HAP-1 (cell line): ENCODE measurements at regions not wholly inside any gene's neighbourhood (a gene's known extent, or its start where the extent isn't known, plus 50 kb on each side); places are given as distances from the start of the nearest gene placed in this dataset.

Experiments
- DNase-seq, 2 experiments: peaks; one replicate each; pipeline ENCODE4 v3.0.0-alpha.2; 2016 to 2020; ENCODE audit warnings: low spot score in 2 of 2
- H3K27me3 ChIP-seq: fragments of 250-450 bp; sonication (Bioruptor Pico); 2 replicates; pipeline ENCODE4 v1.5.1; 2020; ENCODE audit warnings: low read depth, mild to moderate bottlenecking, moderate library complexity
- H3K36me3 ChIP-seq: fragments of 250-450 bp; sonication (Bioruptor Pico); replicated peaks from 2 replicates; pipeline ENCODE4 v1.5.1; 2020; ENCODE audit warnings: mild to moderate bottlenecking
- H3K4me1 ChIP-seq: fragments of 250-450 bp; sonication (Bioruptor Pico); 2 replicates; pipeline ENCODE4 v1.5.1; 2020; ENCODE audit warnings: mild to moderate bottlenecking
- H3K4me3 ChIP-seq: fragments of 250-450 bp; sonication (Bioruptor Pico); 2 replicates; pipeline ENCODE4 v1.5.1; 2020; ENCODE audit warnings: mild to moderate bottlenecking, moderate library complexity
- H3K9me3 ChIP-seq: fragments of 250-450 bp; sonication (Bioruptor Pico); 2 replicates; pipeline ENCODE4 v1.5.1; 2020; ENCODE audit warnings: mild to moderate bottlenecking, moderate library complexity
- in situ Hi-C: fragments of 300-500 bp; cut with MboI; formaldehyde crosslinking; loops from 3 replicates; pipeline ENCODE4 v1.14.3; 2020; ENCODE audit warnings: low sequenced_read_pairs, inconsistent platforms, mixed read lengths

DNA sequence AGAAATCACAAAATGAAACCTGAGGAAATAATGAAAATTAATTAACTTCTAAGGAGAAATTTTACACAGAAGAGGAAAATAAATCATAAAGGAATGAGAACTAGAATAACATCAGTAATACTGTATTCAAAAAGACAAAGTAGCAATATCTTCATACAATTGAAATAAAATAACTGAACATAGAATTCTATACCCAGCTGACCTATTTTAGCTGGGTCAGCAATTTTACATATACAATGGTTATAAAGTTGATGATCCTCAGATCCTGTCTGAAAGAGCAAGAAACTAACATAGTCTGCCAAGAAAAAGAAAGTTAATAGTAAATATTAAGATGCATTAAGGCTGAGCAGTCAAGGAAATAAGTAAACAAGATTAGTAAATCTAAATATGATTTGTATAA is 93.0 kb upstream of the P3H2 start:
- no peak for DNase-seq
- H3K4me3 ChIP-seq, result no peak overlapping the region
- H3K4me1 ChIP-seq, result no peaks in the 10 kb centered on the region
- H3K27me3 ChIP-seq, result no peaks in the 10 kb centered on the region
- in situ Hi-C loops, result no loop called here
- no peaks in the 10 kb centered on the region for H3K36me3 ChIP-seq
- no peaks in the 10 kb centered on the region for H3K9me3 ChIP-seq

GRCh38 chr3:190210608-190211007 is 89.9 kb upstream of the P3H2 start:
- no peak for DNase-seq
- H3K4me3 ChIP-seq, result no peak overlapping the region
- H3K27me3 ChIP-seq, result no peaks in the 10 kb centered on the region
- in situ Hi-C loops, result no loop called here
- H3K4me1 ChIP-seq, result no peaks in the 10 kb centered on the region
- H3K9me3 ChIP-seq, result no peaks in the 10 kb centered on the region
- no peaks in the 10 kb centered on the region for H3K36me3 ChIP-seq

- Histone ChIP-seq H3K4me1 (no peaks in the 10 kb centered on the region), H3K27me3 (no peaks in the 10 kb centered on the region), H3K4me3 (no peak overlapping the region), H3K9me3 (no peaks in the 10 kb centered on the region), H3K36me3 (no peaks in the 10 kb centered on the region)
- in situ Hi-C loops, result loop anchor here (10.0 kb wide), 1 partner anchor 245 kb away; no protein-coding TSS in a partner anchor
- DNase-seq, result no peak
These were observed 88.8 kb upstream of the P3H2 start for GRCh38 chr3:190209533-190209932.

DNA sequence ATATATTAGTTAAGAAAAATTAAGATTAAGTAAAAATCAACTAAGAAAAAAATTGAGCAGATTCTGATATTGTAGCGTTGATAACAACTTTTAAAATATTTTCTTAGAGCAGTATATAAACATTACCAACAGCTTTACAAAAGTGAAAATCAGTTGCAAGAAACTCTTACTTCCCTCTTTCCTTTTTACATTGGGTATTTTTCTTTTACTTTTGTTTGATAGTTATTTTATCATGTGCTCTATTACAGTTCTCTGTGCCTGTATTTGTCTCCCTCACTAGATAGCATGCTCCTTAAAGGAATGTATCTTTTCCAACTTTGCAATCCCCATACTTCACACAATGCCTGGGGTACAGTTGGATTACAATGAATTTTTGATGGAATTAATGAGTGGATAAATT is 87.5 kb upstream of the P3H2 start:
- Histone ChIP-seq H3K9me3 (no peaks in the 10 kb centered on the region), H3K36me3 (no peaks in the 10 kb centered on the region), H3K4me1 (no peaks in the 10 kb centered on the region), H3K4me3 (no peak overlapping the region), H3K27me3 (no peaks in the 10 kb centered on the region)
- in situ Hi-C loops, result loop anchor here (10.0 kb wide), 1 partner anchor 243 kb away; no protein-coding TSS in a partner anchor
- DNase-seq, result no peak

- Histone ChIP-seq H3K36me3 (no peaks in the 10 kb centered on the region), H3K9me3 (no peaks in the 10 kb centered on the region), H3K4me3 (no peak overlapping the region), H3K4me1 (no peaks in the 10 kb centered on the region), H3K27me3 (no peaks in the 10 kb centered on the region)
- in situ Hi-C loops, result loop anchor here (10.0 kb wide), 1 partner anchor 241 kb away; no protein-coding TSS in a partner anchor
- no peak for DNase-seq
These were observed 85.0 kb upstream of the P3H2 start for GRCh38 chr3:190205739-190206138.

- H3K36me3 ChIP-seq, result no peaks in the 10 kb centered on the region
- no peaks in the 10 kb centered on the region for H3K9me3 ChIP-seq
- no peak for DNase-seq
- in situ Hi-C loops, result loop anchor here (10.0 kb wide), 1 partner anchor 239 kb away; no protein-coding TSS in a partner anchor
- no peaks in the 10 kb centered on the region for H3K27me3 ChIP-seq
- no peaks in the 10 kb centered on the region for H3K4me1 ChIP-seq
- no peak overlapping the region for H3K4me3 ChIP-seq
These were observed 83.5 kb upstream of the P3H2 start for GRCh38 chr3:190204200-190204599.

- Histone ChIP-seq H3K4me3 (no peak overlapping the region), H3K4me1 (no peaks in the 10 kb centered on the region), H3K9me3 (no peaks in the 10 kb centered on the region), H3K36me3 (no peaks in the 10 kb centered on the region), H3K27me3 (no peaks in the 10 kb centered on the region)
- in situ Hi-C loops, result no loop called here
- no peak for DNase-seq
These were observed 76.7 kb upstream of the P3H2 start for GRCh38 chr3:190197346-190197763.

DNA sequence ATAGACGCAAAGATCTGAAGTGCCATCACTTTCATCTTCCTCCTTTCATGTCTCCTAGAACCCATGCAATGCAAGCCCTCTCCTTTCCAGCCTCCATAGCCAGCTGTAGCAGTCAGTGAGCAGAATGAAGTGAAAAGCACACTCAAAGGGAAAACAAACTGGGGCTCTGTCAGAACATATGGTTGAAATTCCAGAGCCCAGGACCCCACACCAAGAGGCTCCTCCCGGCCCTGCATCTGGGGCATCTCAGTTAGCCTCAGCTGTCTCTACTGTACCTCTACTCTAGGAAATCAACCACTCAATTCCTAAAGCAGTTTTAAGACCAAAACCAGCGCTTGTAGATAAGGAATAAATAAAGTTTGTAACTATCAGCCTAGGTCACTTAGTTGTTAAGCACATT is 73.8 kb upstream of the P3H2 start:
- no peaks in the 10 kb centered on the region for H3K9me3 ChIP-seq
- no peaks in the 10 kb centered on the region for H3K27me3 ChIP-seq
- in situ Hi-C loops, result no loop called here
- H3K4me1 ChIP-seq, result no peaks in the 10 kb centered on the region
- no peak for DNase-seq
- H3K36me3 ChIP-seq, result no peaks in the 10 kb centered on the region
- H3K4me3 ChIP-seq, result no peak overlapping the region

DNA sequence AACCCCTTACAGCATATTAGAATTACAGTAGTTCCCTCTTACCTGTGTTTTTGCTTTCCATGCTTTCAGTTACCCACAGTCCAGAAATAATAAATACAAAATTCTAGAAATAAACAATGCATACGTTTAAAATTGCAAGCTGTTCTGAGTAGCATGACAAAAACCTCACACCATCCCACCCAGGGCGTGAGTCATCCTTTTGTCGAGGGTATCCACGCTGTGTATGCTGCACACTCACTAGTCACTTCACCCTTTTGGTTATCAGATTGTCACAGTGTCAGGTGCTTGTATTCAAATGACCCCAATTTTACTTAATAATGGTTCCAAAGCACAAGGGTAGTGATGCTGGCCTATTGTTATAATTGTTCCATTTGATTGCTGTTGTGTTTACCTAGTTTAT is 72.5 kb upstream of the P3H2 start:
- DNase-seq, result no peak
- in situ Hi-C loops, result no loop called here
- Histone ChIP-seq H3K36me3 (no peaks in the 10 kb centered on the region), H3K9me3 (no peaks in the 10 kb centered on the region), H3K4me1 (no peaks in the 10 kb centered on the region), H3K27me3 (no peaks in the 10 kb centered on the region), H3K4me3 (no peak overlapping the region)

GRCh38 chr3:190192739-190193138 is 72.0 kb upstream of the P3H2 start:
- DNase-seq, result no peak
- no peaks in the 10 kb centered on the region for H3K9me3 ChIP-seq
- in situ Hi-C loops, result no loop called here
- no peaks in the 10 kb centered on the region for H3K4me1 ChIP-seq
- H3K4me3 ChIP-seq, result no peak overlapping the region
- no peaks in the 10 kb centered on the region for H3K27me3 ChIP-seq
- H3K36me3 ChIP-seq, result no peaks in the 10 kb centered on the region

GRCh38 chr3:190192087-190192486 is 71.4 kb upstream of the P3H2 start:
- Histone ChIP-seq H3K27me3 (no peaks in the 10 kb centered on the region), H3K9me3 (no peaks in the 10 kb centered on the region), H3K4me3 (no peak overlapping the region), H3K4me1 (no peaks in the 10 kb centered on the region), H3K36me3 (no peaks in the 10 kb centered on the region)
- in situ Hi-C loops, result no loop called here
- no peak for DNase-seq

DNA sequence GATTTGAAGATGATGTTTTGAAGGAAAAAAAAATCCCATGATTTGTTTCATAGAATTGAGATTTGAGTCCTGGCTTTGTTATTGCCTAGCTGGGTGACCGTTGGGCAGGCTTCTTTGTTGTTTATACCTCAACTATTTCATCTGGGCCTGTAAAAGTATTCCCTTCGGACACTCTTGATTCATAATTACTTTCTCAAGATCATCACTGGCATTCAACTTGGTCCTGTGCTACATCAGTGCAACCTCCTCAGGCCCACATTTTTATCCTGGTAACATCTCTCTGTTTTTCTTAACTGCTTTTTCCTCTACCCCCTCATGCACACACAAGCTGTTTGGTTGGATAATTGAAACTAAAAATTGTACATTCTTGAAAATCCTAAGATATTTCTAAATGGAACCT is 67.5 kb upstream of the P3H2 start:
- H3K4me3 ChIP-seq, result no peak overlapping the region
- in situ Hi-C loops, result no loop called here

GRCh38 chr3:190183121-190183520 is 62.4 kb upstream of the P3H2 start:
- DNase-seq, result no peak
- no peak overlapping the region for H3K4me3 ChIP-seq
- H3K36me3 ChIP-seq, result no peaks in the 10 kb centered on the region
- in situ Hi-C loops, result no loop called here
- no peaks in the 10 kb centered on the region for H3K4me1 ChIP-seq
- H3K27me3 ChIP-seq, result no peaks in the 10 kb centered on the region
- no peaks in the 10 kb centered on the region for H3K9me3 ChIP-seq

More for the DNA sequence above, 67.5 kb upstream of the P3H2 start:
- Histone ChIP-seq H3K27me3 (no peaks in the 10 kb centered on the region), H3K36me3 (no peaks in the 10 kb centered on the region), H3K9me3 (no peaks in the 10 kb centered on the region), H3K4me1 (no peaks in the 10 kb centered on the region)
- no peak for DNase-seq

DNA sequence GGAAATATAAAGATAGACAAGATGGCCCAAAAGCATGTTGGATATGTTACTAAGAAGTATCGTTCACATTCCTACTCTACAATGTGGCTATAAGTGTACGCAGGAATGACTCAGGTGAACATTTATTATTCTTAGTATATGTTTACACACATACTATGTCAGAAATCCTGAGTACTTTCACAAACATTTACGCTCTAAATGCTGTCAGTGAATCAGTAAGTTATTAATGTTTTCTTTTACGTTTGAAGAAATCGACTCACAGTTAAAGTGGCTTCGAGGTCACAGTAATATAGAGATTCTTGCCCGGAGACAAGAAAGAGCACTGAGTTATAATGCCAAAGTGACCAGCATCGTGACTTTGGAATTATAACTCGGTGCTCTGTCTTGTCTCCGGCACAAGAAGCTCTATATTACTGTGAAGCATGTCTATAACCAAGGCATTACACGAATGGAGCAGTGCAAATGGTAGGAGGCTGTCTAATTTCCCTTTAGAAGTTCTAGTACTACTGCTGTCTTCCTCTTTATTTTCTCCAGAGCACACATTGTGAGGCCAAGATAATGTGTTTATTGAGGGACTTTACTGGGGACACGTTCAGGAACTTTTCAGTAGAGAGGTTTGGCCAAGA is 61.8 kb upstream of the P3H2 start:
- Histone ChIP-seq H3K4me3 (no peak overlapping the region), H3K4me1 (no peaks in the 10 kb centered on the region), H3K27me3 (no peaks in the 10 kb centered on the region), H3K9me3 (no peaks in the 10 kb centered on the region), H3K36me3 (no peaks in the 10 kb centered on the region)
- in situ Hi-C loops, result no loop called here
- no peak for DNase-seq

- no peak for DNase-seq
- no peaks in the 10 kb centered on the region for H3K9me3 ChIP-seq
- H3K36me3 ChIP-seq, result no peaks in the 10 kb centered on the region
- in situ Hi-C loops, result no loop called here
- no peaks in the 10 kb centered on the region for H3K4me1 ChIP-seq
- no peak overlapping the region for H3K4me3 ChIP-seq
- no peaks in the 10 kb centered on the region for H3K27me3 ChIP-seq
These were observed 59.6 kb upstream of the P3H2 start for GRCh38 chr3:190180268-190180667.
